Adrenal gland (tissue), 5 donors: ENCODE measurements at regions not wholly inside any gene's neighbourhood (a gene's known extent, or its start where the extent isn't known, plus 50 kb on each side); places are given as distances from the start of the nearest gene placed in this dataset.

Experiments
- CTCF ChIP-seq, 6 experiments: fragments of 450-650 bp in 4 of 6; fragments of 200-600 bp in 2 of 6; sonication (generic) in 1 of 6; IDR thresholded peaks; 1 replicate in 5 of 6; 2 replicates in 1 of 6; pipeline versions ENCODE4 v1.5.1 to v1.8.0; 2016 to 2021; ENCODE audit warnings: antibody characterized with exemption in 6 of 6, mild to moderate bottlenecking in 2 of 6, moderate library complexity in 1 of 6
- POLR2A ChIP-seq, 2 donors: fragments of 450-650 bp; IDR thresholded peaks; one replicate each; pipeline ENCODE4 v1.6.1; 2017; ENCODE audit warnings: antibody characterized with exemption in 2 of 2, mild to moderate bottlenecking in 2 of 2, moderate library complexity in 1 of 2
- donor health status: DM: no; HTN: no; CAD: no.

- TF ChIP-seq CTCF (IDR thresholded peaks at IDR 0.05) (no peak), POLR2A (IDR thresholded peaks at IDR 0.05) (no peak)
These were observed 134.7 kb upstream of the IFNGR1 start for GRCh38 chr6:137353842-137354397.
